CD14-positive monocyte (primary cell): ENCODE measurements at regions not wholly inside any gene's neighbourhood (a gene's known extent, or its start where the extent isn't known, plus 50 kb on each side); places are given as distances from the start of the nearest gene placed in this dataset.

Source experiments
- DNase-seq, 3 donors: peaks; one replicate each; pipeline ENCODE4 v3.0.0-alpha.2; 2011 to 2022
- H2AFZ ChIP-seq: 2 replicates; pipeline ENCODE4 v1.6.0; 2012; ENCODE audit warnings: mild to moderate bottlenecking, low read depth, low read length, inconsistent platforms; ENCODE audit not compliant: insufficient read depth, poor library complexity, severe bottlenecking
- H3K27ac ChIP-seq, 2 donors: 1 replicate in 1 of 2; 2 replicates in 1 of 2; pipeline ENCODE4 v1.5.1; 2012 to 2013; ENCODE audit warnings: low read length in 2 of 2, control low read depth in 1 of 2, inconsistent platforms in 1 of 2, low read depth in 1 of 2, mild to moderate bottlenecking in 1 of 2
- H3K27me3 ChIP-seq, 2 donors: one replicate each; pipeline versions ENCODE4 v1.6.0 to v1.6.1; 2011 to 2013; ENCODE audit warnings: low read length in 2 of 2; ENCODE audit not compliant: control insufficient read depth in 2 of 2, insufficient read depth in 2 of 2
- H3K36me3 ChIP-seq, 2 donors: replicated peaks in 1 of 2; 1 replicate in 1 of 2; 2 replicates in 1 of 2; pipeline versions ENCODE4 v1.5.1 to v1.6.1; 2012 to 2013; ENCODE audit warnings: low read length in 2 of 2, control low read depth in 1 of 2, inconsistent platforms in 1 of 2, mild to moderate bottlenecking in 1 of 2; ENCODE audit not compliant: insufficient read depth in 2 of 2, control insufficient read depth in 1 of 2
- H3K4me1 ChIP-seq, 2 donors: 1 replicate in 1 of 2; 2 replicates in 1 of 2; pipeline versions ENCODE4 v1.5.1 to v1.6.1; 2012 to 2013; ENCODE audit warnings: low read length in 2 of 2, control low read depth in 1 of 2, inconsistent platforms in 1 of 2, mild to moderate bottlenecking in 1 of 2, moderate library complexity in 1 of 2; ENCODE audit not compliant: insufficient read depth in 2 of 2, control insufficient read depth in 1 of 2
- H3K4me2 ChIP-seq: replicated peaks from 2 replicates; pipeline ENCODE3; 2012; ENCODE audit warnings: low read length, moderate library complexity, mild to moderate bottlenecking; ENCODE audit not compliant: poor library complexity, severe bottlenecking; ENCODE audit errors: extremely low read depth
- H3K4me3 ChIP-seq, 3 experiments: fragments of 200-600 bp in 1 of 3; sonication (generic) in 1 of 3; replicated peaks in 1 of 3; 1 replicate in 2 of 3; 2 replicates in 1 of 3; pipeline ENCODE4 v1.5.1; 2011 to 2013; ENCODE audit warnings: low read length in 3 of 3, mild to moderate bottlenecking in 3 of 3, control low read depth in 2 of 3, low read depth in 2 of 3, inconsistent platforms in 1 of 3, moderate library complexity in 1 of 3
- H3K79me2 ChIP-seq: 2 replicates; pipeline ENCODE4 v1.6.0; 2012; ENCODE audit warnings: mild to moderate bottlenecking, control low read depth, inconsistent platforms, low read length, moderate library complexity; ENCODE audit not compliant: insufficient read depth
- H3K9ac ChIP-seq: 2 replicates; pipeline ENCODE4 v1.6.0; 2017; ENCODE audit warnings: low read length, mild to moderate bottlenecking; ENCODE audit not compliant: insufficient read depth, poor library complexity, severe bottlenecking
- H3K9me3 ChIP-seq, 2 donors: replicated peaks in 1 of 2; 1 replicate in 1 of 2; 2 replicates in 1 of 2; pipeline versions ENCODE4 v1.5.1 to v1.6.1; 2012 to 2013; ENCODE audit warnings: low read length in 2 of 2, control low read depth in 1 of 2; ENCODE audit not compliant: control insufficient read depth in 1 of 2, insufficient read depth in 1 of 2
- H4K20me1 ChIP-seq: 2 replicates; pipeline ENCODE4 v1.6.0; 2012; ENCODE audit warnings: mild to moderate bottlenecking, low read length, control low read depth, moderate library complexity; ENCODE audit not compliant: insufficient read depth
- H3K27ac Mint-ChIP-seq, 7 donors: one replicate each; pipeline ENCODE4 v1.8.0; 2020; ENCODE audit warnings: mild to moderate bottlenecking in 7 of 7, mixed read lengths in 7 of 7, moderate library complexity in 6 of 7, inconsistent platforms in 2 of 7
- H3K27me3 Mint-ChIP-seq, 3 donors: one replicate each; pipeline ENCODE4 v1.8.0; 2021 to 2022; ENCODE audit warnings: low read depth in 3 of 3, mild to moderate bottlenecking in 3 of 3, mixed read lengths in 3 of 3, moderate library complexity in 3 of 3, inconsistent platforms in 1 of 3
- H3K36me3 Mint-ChIP-seq, 2 donors: one replicate each; pipeline ENCODE4 v1.8.0; 2020; ENCODE audit warnings: mixed read lengths in 2 of 2, inconsistent platforms in 1 of 2, mild to moderate bottlenecking in 1 of 2
- H3K4me1 Mint-ChIP-seq: one replicate; pipeline ENCODE4 v1.8.0; 2020; ENCODE audit warnings: mild to moderate bottlenecking, mixed read lengths
- H3K4me3 Mint-ChIP-seq, 2 donors: one replicate each; pipeline ENCODE4 v1.8.0; 2020; ENCODE audit warnings: mild to moderate bottlenecking in 2 of 2, mixed read lengths in 2 of 2, moderate library complexity in 1 of 2
- H3K9me3 Mint-ChIP-seq, 7 donors: one replicate each; pipeline ENCODE4 v1.8.0; 2020 to 2022; ENCODE audit warnings: mixed read lengths in 7 of 7, mild to moderate bottlenecking in 6 of 7, moderate library complexity in 6 of 7, inconsistent platforms in 2 of 7
- CTCF ChIP-seq: fragments of 200-600 bp; IDR thresholded peaks from one replicate; pipeline ENCODE4 v1.8.0; 2022; ENCODE audit warnings: antibody characterized with exemption, mild to moderate bottlenecking
- intact Hi-C, 2 donors: fragments of 100-400 bp; cut with micrococcal nuclease; formaldehyde crosslinking; loops; one replicate each; pipeline versions ENCODE4 v1.15.0 to v1.15.1; 2023

GRCh38 chr3:10637342-10637741 lies 132.0 kb upstream of the ATP2B2 start:
- Histone ChIP-seq H3K27me3 (no peaks in the 10 kb centered on the region), H2AFZ (no peak overlapping the region), H4K20me1 (no peaks in the 10 kb centered on the region), H3K4me1 (no peaks in the 10 kb centered on the region), H3K9me3 (peaks cover 0 to 9% of the 10 kb centered on the region in 2 donors), H3K9ac (no peak overlapping the region), H3K27ac (no peak overlapping the region), H3K79me2 (no peaks in the 10 kb centered on the region), H3K4me2 (no peak overlapping the region), H3K36me3 (no peaks in the 10 kb centered on the region), H3K4me3 (no peak overlapping the region)
- no peak for TF ChIP-seq CTCF
- Mint-ChIP-seq H3K9me3 (peaks cover 4 to 20% (median 16%) of the 10 kb centered on the region in 7 donors), H3K4me1 (no peaks in the 10 kb centered on the region), H3K36me3 (no peaks in the 10 kb centered on the region), H3K27me3 (peaks cover 9 to 17% (median 11%) of the 10 kb centered on the region in 3 donors), H3K27ac (no peak overlapping the region), H3K4me3 (peak overlapping the region in 1 of 2 donors; percentile 32)
- no peak for DNase-seq
- intact Hi-C loops = no loop called here

DNA sequence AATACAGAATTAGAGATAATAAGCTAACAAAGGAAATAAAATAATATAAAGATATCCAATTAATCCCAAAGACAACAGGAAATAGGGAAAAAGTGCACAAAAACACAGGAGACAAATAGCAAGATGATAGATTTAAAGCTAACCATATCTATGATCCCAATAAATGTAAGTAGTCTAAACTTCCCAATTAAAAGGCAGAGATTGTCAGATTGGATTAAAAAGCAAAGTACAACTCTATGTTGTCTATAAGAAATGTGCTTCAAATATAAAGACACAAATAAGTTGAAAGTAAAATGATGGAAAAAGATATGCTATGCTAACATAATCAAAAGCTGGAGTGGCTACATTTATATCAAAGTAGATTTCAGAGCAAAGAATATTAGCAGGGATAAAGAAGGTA lies 133.1 kb upstream of the ATP2B2 start:
- no peaks in the 10 kb centered on the region for H3K79me2 ChIP-seq
- Mint-ChIP-seq H3K27me3 (peaks cover 9 to 17% (median 14%) of the 10 kb centered on the region in 3 donors), H3K9me3 (peaks cover 4 to 20% (median 17%) of the 10 kb centered on the region in 7 donors), H3K4me1 (no peaks in the 10 kb centered on the region), H3K4me3 (no peak overlapping the region), H3K36me3 (no peaks in the 10 kb centered on the region), H3K27ac (no peak overlapping the region)
- no peak overlapping the region for H3K4me3 ChIP-seq
- no peak overlapping the region for H3K9ac ChIP-seq
- H3K36me3 ChIP-seq = no peaks in the 10 kb centered on the region
- no peaks in the 10 kb centered on the region for H3K27me3 ChIP-seq
- no peaks in the 10 kb centered on the region for H3K4me1 ChIP-seq
- no peak overlapping the region for H2AFZ ChIP-seq
- H4K20me1 ChIP-seq = no peaks in the 10 kb centered on the region
- TF ChIP-seq CTCF = no peak
- intact Hi-C loops = no loop called here
- H3K4me2 ChIP-seq = no peak overlapping the region
- H3K27ac ChIP-seq = no peak overlapping the region
- no peak for DNase-seq
- H3K9me3 ChIP-seq = peaks cover 0 to 9% of the 10 kb centered on the region in 2 donors
